Muscle layer of colon (tissue), 2 donors: ENCODE measurements at regions not wholly inside any gene's neighbourhood (a gene's known extent, or its start where the extent isn't known, plus 50 kb on each side); places are given as distances from the start of the nearest gene placed in this dataset.

Source experiments
- H3K27ac ChIP-seq: one replicate; pipeline ENCODE4 v1.7.0; 2013; ENCODE audit warnings: low read depth, mild to moderate bottlenecking, low read length, moderate library complexity
- H3K27me3 ChIP-seq, 2 donors: one replicate each; pipeline ENCODE4 v1.7.0; 2013; ENCODE audit warnings: low read length in 2 of 2, mild to moderate bottlenecking in 2 of 2; ENCODE audit not compliant: insufficient read depth in 2 of 2, control insufficient read depth in 1 of 2
- H3K36me3 ChIP-seq: one replicate; pipeline ENCODE4 v1.7.0; 2013; ENCODE audit warnings: mild to moderate bottlenecking, low read length; ENCODE audit not compliant: insufficient read depth
- H3K4me1 ChIP-seq: one replicate; pipeline ENCODE4 v1.7.0; 2013; ENCODE audit warnings: mild to moderate bottlenecking, low read length; ENCODE audit not compliant: insufficient read depth
- H3K4me3 ChIP-seq, 2 donors: one replicate each; pipeline ENCODE4 v1.7.0; 2013; ENCODE audit warnings: low read length in 2 of 2, low read depth in 1 of 2, mild to moderate bottlenecking in 1 of 2, moderate library complexity in 1 of 2
- H3K9ac ChIP-seq: one replicate; pipeline ENCODE4 v1.7.0; 2013; ENCODE audit warnings: low read length
- H3K9me3 ChIP-seq: one replicate; pipeline ENCODE4 v1.7.0; 2013; ENCODE audit warnings: mild to moderate bottlenecking, low read length
- donor health status: abdominal sarcoma.
- donor health status: Adenocarcinoma of cecum.

- no peaks in the 10 kb centered on the region for H3K36me3 ChIP-seq
- H3K27me3 ChIP-seq, result no peaks in the 10 kb centered on the region
- no peak overlapping the region for H3K27ac ChIP-seq
- H3K4me3 ChIP-seq, result no peak overlapping the region
- H3K9ac ChIP-seq, result no peak overlapping the region
- peaks cover 16% of the 10 kb centered on the region for H3K4me1 ChIP-seq
- H3K9me3 ChIP-seq, result no peaks in the 10 kb centered on the region
Observed at GRCh38 chr1:59141267-59141863, 155.5 kb upstream of the FGGY start.

GRCh38 chr1:59142311-59143132 lies 154.4 kb upstream of the FGGY start:
- H3K9ac ChIP-seq, result no peak overlapping the region
- no peaks in the 10 kb centered on the region for H3K36me3 ChIP-seq
- H3K27me3 ChIP-seq, result no peaks in the 10 kb centered on the region
- H3K27ac ChIP-seq, result peak overlapping the region; percentile 3
- no peaks in the 10 kb centered on the region for H3K9me3 ChIP-seq
- H3K4me1 ChIP-seq, result peaks cover 22% of the 10 kb centered on the region
- no peak overlapping the region for H3K4me3 ChIP-seq

- Histone ChIP-seq H3K27me3 (no peaks in the 10 kb centered on the region), H3K27ac (peak overlapping the region; percentile 3), H3K4me1 (peaks cover 23% of the 10 kb centered on the region), H3K4me3 (no peak overlapping the region), H3K9me3 (no peaks in the 10 kb centered on the region), H3K9ac (no peak overlapping the region), H3K36me3 (no peaks in the 10 kb centered on the region)
Observed at GRCh38 chr1:59143133-59143487, 153.8 kb upstream of the FGGY start.

GRCh38 chr1:59143811-59144210 lies 153.1 kb upstream of the FGGY start:
- H3K4me3 ChIP-seq, result no peak overlapping the region
- peak overlapping the region; percentile 1 for H3K27ac ChIP-seq
- H3K27me3 ChIP-seq, result no peaks in the 10 kb centered on the region
- no peaks in the 10 kb centered on the region for H3K36me3 ChIP-seq
- H3K4me1 ChIP-seq, result peaks cover 23% of the 10 kb centered on the region
- no peaks in the 10 kb centered on the region for H3K9me3 ChIP-seq
- H3K9ac ChIP-seq, result no peak overlapping the region

- Histone ChIP-seq H3K9me3 (no peaks in the 10 kb centered on the region), H3K9ac (no peak overlapping the region), H3K4me3 (no peak overlapping the region), H3K27ac (no peak overlapping the region), H3K4me1 (peaks cover 25% of the 10 kb centered on the region), H3K36me3 (no peaks in the 10 kb centered on the region), H3K27me3 (no peaks in the 10 kb centered on the region)
Observed at GRCh38 chr1:59144959-59145358, 151.9 kb upstream of the FGGY start.

GRCh38 chr1:59146056-59146455 lies 150.8 kb upstream of the FGGY start:
- peaks cover 33% of the 10 kb centered on the region for H3K4me1 ChIP-seq
- H3K9ac ChIP-seq, result no peak overlapping the region
- H3K4me3 ChIP-seq, result peak overlapping the region in 1 of 2 donors; percentile 57
- H3K27me3 ChIP-seq, result no peaks in the 10 kb centered on the region
- H3K9me3 ChIP-seq, result no peaks in the 10 kb centered on the region
- no peak overlapping the region for H3K27ac ChIP-seq
- H3K36me3 ChIP-seq, result no peaks in the 10 kb centered on the region

- Histone ChIP-seq H3K36me3 (no peaks in the 10 kb centered on the region), H3K27ac (peak overlapping the region; percentile 66), H3K4me1 (peaks cover 40% of the 10 kb centered on the region), H3K9ac (peak overlapping the region; percentile 55), H3K4me3 (peak overlapping the region; percentile 46 to 57), H3K27me3 (no peaks in the 10 kb centered on the region), H3K9me3 (no peaks in the 10 kb centered on the region)
Observed at GRCh38 chr1:59146651-59147358, 150.1 kb upstream of the FGGY start.

- no peaks in the 10 kb centered on the region for H3K9me3 ChIP-seq
- H3K27me3 ChIP-seq, result no peaks in the 10 kb centered on the region
- H3K36me3 ChIP-seq, result no peaks in the 10 kb centered on the region
- H3K27ac ChIP-seq, result peak overlapping the region; percentile 35
- peaks cover 26% of the 10 kb centered on the region for H3K4me1 ChIP-seq
- H3K9ac ChIP-seq, result no peak overlapping the region
- no peak overlapping the region for H3K4me3 ChIP-seq
Observed at GRCh38 chr1:59149435-59149834, 147.5 kb upstream of the FGGY start.

- H3K4me1 ChIP-seq, result peaks cover 26% of the 10 kb centered on the region
Observed at GRCh38 chr1:59150577-59151386, 146.1 kb upstream of the FGGY start.

GRCh38 chr1:59151387-59151761 lies 145.5 kb upstream of the FGGY start:
- Histone ChIP-seq H3K9me3 (no peaks in the 10 kb centered on the region), H3K36me3 (no peaks in the 10 kb centered on the region), H3K27ac (peak overlapping the region; percentile 74), H3K4me3 (peak overlapping the region in 1 of 2 donors; percentile 28), H3K27me3 (no peaks in the 10 kb centered on the region), H3K4me1 (peaks cover 31% of the 10 kb centered on the region), H3K9ac (no peak overlapping the region)

More at GRCh38 chr1:59150577-59151386, 146.1 kb upstream of the FGGY start:
- Histone ChIP-seq H3K9ac (no peak overlapping the region), H3K9me3 (no peaks in the 10 kb centered on the region), H3K36me3 (no peaks in the 10 kb centered on the region), H3K27me3 (no peaks in the 10 kb centered on the region), H3K4me3 (peak overlapping the region in 1 of 2 donors; percentile 33), H3K27ac (peak overlapping the region; percentile 74)

- no peak overlapping the region for H3K9ac ChIP-seq
- H3K27ac ChIP-seq, result peak overlapping the region; percentile 74
- no peak overlapping the region for H3K4me3 ChIP-seq
- H3K36me3 ChIP-seq, result no peaks in the 10 kb centered on the region
- H3K4me1 ChIP-seq, result peaks cover 34% of the 10 kb centered on the region
- no peaks in the 10 kb centered on the region for H3K9me3 ChIP-seq
- H3K27me3 ChIP-seq, result no peaks in the 10 kb centered on the region
Observed at GRCh38 chr1:59151860-59152259, 145.0 kb upstream of the FGGY start.
